SH-SY5Y (cell line): ENCODE measurements at regions not wholly inside any gene's neighbourhood (a gene's known extent, or its start where the extent isn't known, plus 50 kb on each side); places are given as distances from the start of the nearest gene placed in this dataset.

Source experiments
- GATA2 ChIP-seq: IDR thresholded peaks from 2 replicates; pipeline ENCODE4 v1.6.1; 2011; ENCODE audit warnings: mild to moderate bottlenecking, low read depth, low read length
- GATA3 ChIP-seq: IDR thresholded peaks from 2 replicates; pipeline ENCODE4 v1.6.1; 2011; ENCODE audit warnings: low read depth, mild to moderate bottlenecking, low read length, moderate library complexity

- no peak for TF ChIP-seq GATA2
- no peak for TF ChIP-seq GATA3
Observed at GRCh38 chr1:57517587-57518374, 93.9 kb upstream of the DAB1 start.
